ENCODE measurements at regions not wholly inside any gene's neighbourhood (a gene's known extent, or its start where the extent isn't known, plus 50 kb on each side); places are given as distances from the start of the nearest gene placed in this dataset.

DNA sequence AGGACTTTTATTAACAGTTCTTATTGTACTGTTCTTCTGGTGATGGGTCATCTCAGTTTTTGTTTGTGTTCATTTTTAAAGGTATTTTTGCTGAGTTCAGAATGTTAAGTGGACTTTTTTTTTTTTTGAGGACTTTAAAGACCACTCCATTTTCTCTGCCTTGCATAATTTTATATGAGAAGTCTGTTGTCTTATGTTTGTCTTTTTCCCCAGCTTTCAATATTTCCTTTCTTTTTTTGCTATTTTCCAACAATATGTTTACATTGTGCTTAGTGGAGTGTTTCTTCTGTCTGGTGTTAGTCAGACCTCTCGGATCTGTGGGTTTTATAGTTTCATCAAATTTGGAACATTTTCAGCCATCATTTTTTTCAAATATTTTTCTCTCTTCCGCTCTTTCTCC is 290.0 kb upstream of the TNRC6C start:
- DNase-seq = no peak

DNA sequence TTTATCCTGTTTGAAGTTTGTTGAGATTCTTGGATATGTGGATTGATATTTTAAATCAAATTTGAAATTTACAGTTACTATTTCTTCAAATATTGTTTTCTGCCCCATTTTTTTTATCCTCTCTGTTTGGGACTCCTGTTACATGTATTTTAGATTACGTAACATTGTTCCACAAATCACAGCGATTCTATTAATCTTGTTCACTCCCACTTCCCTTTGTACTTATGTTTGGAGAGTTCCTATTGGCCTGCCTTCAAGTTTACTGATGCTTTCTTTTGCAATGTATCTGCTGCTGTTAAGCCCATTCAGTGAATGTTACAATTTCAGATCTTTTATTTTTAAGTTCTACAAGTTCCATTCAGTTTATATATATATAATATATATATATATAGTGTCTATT is 288.3 kb upstream of the TNRC6C start:
- DNase-seq = no peak

DNA sequence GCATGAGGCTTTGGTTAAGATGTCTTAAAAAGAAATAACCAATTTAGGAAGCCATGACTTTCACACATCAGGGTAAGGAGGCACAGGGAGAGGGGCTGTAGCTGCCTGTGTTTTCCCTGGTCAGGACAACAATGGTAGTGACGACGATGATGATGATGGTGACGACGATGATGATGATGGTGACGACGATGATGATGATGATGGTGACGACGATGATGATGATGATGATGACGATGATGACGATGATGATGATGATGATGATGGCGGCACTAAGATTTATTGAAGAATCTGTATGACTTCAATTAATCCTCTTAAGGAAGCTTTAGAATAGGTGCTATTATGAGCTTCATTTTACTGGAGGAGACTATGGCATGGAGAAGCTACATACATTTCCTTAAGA is 284.1 kb upstream of the TNRC6C start:
- DNase-seq = no peak

DNA sequence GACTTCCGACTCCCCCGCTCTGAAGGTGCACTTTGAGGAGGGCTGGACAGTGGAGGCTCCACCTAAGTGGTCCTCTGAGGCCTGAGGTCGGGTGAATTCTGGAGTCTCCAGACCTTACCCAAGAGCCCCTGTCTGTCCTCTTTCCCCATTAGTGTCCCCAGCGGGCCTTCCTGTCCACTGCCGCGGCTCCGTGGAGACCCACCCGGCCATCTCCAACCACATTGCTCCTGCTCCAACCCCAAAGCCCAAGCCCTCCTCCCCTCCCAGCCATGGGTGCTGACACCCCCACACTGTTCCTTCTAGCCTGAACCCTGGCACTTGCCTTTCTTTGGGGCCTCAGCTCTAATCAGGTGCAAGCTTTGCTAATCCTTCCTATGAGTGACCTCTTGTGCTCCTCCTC is 283.1 kb upstream of the TNRC6C start:
- no peak for DNase-seq

DNA sequence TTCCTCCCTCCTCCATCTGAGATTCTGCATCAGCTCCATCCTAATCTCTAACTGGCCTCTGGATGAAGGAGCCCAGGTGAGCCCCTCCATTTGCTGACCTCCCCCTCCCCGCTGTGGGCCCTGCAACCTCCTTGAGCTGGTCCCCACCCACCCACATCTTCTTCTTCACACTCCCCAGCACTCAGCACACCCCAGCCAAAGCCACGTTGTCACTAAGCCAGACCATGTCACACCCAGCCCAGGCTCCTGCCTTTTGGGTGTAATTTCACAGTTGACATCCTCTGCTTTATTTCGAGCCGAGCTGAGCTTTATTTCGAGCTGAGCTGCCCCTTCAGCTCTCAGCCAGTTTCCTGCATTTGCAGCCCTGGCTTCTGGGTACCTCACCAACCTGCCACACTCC is 282.7 kb upstream of the TNRC6C start:
- DNase-seq = no peak

DNA sequence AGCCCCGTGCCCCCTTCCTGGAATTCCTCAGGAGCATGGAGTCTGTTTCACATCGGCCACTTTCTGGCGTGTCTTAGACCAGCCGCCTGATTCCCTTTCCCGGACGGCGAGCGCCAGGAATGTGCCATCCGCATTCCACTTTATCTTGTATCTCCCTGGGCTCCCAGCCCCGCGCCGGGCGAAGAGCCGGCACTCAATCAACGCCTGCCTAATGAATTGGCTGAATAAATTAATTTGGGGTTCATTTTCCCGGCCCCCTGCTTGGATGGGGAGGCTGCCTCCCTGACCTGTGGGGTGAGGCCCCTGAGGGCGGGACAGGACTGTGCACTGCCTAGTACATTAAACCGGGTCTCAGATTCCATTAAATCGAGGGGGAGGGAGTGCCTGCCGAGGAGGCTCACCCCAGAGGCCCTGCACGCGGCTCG is 282.3 kb upstream of the TNRC6C start:
- no peak for DNase-seq

DNA sequence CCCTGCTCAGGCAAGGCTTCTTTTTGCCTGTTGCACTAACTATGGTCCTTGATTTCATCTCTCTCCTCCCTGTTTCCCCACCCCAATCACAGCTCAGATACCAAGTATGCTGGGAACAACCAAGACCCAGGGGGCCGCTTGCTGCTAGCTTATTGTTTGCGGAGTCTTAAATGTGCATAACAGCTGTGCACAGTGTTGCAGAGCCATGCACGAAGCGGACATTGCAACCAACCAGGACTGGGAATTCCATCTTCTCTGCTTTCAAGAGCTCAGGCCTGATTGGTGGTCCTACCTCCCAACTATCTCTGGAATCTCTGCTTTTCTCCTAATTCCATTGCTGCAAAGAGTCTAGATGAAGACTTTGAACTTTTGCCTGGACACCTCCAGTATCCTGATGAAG is 281.3 kb upstream of the TNRC6C start:
- DNase-seq = no peak

DNA sequence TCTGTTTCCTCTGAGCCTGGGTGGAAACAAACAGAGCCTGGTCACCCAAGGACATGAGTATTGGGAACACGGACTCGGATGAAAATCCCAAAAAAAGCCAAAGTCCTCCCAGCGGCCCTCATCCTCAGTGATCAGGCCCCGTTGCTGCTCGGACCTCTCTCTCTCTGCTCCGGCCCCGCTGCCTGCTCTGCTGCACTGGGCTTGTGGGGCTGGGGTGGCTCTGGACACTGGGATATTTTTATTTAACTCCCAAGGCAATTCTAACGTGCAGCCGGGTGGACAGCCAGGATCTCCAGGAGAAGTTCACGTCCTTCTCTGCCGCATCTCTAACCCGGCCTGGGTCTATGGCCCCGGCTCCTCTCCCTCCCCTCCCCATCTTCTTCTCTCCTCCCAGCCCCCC is 280.9 kb upstream of the TNRC6C start:
- DNase-seq = no peak

DNA sequence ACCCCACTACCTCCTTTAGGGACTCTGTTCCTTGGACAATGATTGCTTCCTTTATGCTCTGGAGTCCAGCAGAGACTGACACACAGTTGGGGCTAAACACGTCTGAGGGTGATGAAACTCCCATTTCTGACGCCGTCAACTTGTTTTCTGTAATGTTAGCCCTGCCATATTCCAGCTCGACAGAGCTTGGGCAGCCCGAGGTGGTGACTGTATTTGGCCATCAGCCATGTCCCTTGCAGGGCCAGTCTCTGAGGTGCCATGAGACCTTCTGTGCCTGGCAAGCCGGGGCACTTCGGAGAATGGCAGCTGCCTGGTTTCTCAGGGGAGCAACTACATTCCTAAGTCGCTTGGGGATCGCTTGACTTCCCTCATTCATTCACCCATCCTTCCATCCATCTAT is 278.9 kb upstream of the TNRC6C start:
- DNase-seq = no peak

DNA sequence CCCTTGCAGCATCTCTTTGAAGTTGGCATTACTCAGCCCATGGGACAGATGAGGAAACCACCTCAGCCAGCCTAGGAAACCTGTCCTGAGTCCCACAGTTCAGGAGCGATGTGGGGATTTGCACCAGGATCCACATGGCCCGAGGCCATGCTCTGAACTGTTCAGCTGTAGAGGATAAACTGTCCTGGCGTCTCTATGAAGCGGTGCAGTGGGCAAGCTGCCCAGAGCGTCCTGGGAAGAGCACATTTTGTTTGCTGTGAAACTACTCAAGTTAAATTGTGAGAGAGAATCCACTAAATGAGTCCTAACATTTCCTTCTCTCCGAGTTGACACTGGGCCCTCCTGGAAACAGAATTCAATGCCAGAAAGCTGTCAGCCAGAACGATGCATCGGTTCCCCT is 276.6 kb upstream of the TNRC6C start:
- peak; percentile 52 for DNase-seq

DNA sequence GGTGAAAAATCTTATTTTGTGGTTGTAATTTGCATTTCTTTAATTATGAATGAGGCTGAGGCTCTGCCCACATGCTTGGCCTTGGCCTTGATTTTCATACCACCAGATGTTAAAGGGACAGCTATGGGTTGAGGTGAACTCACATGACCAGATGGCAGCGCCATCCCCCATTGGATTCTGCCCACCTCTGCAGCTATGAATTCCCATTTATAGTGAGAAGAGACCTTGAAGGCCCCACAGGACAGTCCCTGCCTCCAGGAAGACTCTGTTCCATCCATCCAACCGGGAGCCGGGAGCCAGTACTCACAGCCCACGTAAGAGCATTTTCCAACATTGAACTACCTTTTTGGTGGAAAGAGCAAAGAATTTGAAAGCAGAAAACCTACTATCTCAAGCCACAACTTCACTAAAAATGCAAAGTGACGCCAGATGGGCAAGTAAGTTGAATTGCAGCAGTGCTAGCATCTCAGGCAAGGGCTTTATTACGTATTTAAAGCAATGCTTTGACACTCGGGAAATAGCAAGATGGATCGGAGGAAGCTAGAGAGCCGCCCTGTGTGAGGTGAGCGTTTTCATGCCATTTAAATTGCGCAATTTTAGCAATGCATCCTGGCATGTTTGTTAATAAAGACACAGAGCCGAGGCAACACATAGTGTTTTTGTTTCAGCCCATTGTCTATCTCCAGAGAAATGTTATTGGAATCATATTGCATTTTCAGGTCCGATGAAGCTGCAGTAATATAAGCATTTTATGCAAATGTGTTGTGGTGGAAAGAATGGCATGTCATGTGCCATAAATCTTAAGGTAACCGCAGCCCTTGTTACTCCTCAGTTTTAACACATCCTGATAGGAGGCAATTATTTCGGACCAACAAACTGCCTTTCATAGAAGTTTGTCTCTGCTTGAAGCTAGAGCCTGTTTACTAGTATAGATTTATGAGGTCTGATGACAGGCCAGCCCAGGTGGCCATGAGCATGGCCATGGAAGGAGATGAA is 273.4 kb upstream of the TNRC6C start:
- no peak for DNase-seq

DNA sequence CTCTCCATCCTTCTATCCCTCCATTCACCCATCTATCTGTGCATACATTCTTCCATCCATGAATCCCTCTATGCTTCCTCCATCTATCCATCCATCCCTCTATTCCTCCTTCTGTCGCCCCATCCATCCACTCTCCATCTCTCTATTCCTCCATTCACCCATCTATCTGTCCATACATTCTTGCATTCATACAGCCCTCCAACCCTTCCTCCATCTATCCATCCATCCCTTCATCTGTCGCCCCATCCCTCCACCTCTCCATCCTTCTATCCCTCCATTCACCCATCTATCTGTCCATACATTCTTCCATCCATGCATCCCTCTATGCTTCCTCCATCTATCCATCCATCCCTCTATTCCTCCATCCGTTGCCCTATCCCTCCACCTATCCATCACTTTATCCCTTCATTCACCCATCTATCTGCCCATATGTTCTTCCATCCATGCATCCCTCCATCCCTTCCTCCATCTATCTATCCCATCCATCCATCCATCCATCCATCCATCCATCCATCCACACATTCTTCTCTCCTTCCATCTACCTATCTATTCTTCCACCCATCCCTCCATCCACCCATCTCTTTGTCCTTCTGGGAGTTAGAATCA is 272.5 kb upstream of the TNRC6C start:
- no peak for DNase-seq

DNA sequence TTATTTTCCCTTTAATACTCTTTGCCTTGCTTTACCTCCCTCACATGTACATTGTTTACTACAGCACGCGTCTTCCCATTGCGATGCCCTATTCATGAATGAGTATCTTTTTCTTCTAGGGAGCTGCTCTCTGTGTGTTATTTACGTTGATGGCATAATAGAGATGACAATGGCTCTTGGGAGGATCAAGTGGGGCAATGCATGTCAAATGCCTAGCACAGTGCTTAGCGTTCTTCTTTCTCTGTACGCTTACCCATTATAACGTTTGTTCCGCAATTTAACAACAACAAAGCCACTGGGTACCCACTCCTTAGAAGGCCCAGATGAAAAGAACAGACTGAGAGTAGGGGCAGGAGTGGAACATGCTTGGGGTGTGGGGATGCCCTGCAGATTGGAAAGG is 271.6 kb upstream of the TNRC6C start:
- DNase-seq = no peak

DNA sequence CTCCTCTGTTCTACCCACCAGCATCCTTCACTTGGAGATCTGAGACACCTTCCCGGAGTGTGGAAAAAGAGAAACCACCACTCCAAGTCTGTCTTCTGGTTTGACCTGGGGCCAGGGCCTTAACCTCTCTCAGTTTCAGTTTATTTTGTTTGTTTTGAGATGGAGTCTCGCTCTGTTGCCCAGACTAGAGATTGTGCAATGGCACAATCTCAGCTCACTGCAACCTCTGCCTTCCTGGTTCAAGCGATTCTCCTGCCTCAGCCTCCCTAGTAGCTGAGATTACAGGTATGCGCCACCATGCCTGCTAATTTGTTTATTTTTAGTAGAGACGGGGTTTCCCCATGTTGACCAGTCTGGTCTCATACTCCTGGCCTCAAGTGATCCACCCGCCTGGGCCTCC is 271.1 kb upstream of the TNRC6C start:
- DNase-seq = no peak

DNA sequence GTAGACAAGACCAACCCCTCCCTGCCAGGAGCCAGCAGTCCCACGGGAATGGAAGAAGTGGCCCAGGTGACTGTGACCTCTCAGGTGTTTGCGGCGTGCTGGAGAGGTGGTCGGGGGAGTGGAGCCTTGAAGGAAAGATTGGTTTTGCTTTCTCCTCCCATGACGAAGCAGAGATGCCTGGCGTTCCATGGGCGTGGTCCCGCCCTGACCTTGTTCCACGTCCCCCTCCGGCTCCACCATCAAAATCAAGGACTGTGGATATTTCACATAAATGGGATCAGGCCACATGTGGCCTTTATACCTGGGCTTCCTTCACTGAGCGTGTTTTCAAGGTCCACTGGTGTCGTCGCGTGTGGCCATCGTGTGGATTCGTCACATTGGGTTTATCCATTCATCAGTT is 270.6 kb upstream of the TNRC6C start:
- DNase-seq = no peak

DNA sequence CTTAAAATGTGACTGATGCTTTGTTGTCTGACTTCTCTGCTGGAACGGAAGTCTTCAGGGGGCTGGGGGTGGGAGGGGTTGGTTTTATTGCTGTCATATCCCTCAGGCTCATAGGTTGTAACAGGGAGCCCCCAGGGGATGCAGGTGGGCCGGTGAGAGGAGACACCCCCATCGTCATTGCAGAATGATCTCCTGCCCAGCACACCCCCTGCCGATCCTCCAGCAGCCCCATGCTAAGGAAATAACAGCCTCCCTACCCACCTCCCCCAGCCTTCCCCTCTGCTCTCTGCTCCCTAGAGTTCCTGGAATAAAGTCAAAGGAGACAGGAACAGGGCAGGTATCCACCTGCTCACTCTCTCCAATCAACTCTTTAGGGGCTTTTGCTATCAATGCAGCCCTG is 270.1 kb upstream of the TNRC6C start:
- DNase-seq = no peak

DNA sequence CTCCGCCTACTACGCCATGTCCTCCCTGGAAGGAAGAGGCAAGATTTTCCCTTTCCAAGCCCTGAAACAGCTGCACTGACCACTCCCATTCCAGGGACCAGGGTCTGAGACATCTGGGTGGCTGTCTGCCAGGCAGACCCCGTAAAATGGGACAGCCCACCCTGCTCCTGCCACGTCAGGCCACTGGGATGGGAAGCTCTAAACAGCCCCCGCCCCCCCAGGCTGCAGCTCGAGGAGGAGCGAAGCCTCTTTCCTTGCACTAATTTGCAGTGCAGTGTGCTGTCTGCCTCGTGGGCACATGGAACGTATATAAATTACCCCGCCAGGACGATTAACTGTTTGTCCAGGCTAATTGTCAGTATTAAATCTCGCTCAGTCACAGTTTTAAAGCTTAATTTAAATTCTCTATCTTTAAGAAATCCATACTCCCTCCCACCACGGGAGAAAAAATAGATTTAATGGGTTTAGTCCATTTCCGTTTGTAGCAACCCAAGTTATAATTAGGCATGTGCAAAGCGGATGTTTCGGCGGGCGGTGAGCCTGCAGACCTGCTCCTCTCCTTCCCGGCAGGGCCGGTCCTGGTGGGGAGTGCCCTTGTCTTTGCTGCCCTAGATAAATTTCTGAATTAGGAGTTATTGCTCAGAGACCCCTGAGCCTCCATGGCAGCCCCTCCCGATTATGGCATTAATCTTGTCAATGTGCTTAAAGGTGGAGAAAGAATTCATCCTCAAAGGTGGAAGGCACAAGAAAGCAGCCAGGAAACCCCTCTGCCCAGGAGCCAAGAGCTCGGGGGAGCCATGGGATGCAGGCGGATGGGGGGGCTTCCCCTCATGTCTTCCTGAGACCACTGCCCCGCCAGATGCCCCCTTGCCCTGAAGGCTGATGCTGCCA is 268.0 kb upstream of the TNRC6C start:
- no peak for DNase-seq

DNA sequence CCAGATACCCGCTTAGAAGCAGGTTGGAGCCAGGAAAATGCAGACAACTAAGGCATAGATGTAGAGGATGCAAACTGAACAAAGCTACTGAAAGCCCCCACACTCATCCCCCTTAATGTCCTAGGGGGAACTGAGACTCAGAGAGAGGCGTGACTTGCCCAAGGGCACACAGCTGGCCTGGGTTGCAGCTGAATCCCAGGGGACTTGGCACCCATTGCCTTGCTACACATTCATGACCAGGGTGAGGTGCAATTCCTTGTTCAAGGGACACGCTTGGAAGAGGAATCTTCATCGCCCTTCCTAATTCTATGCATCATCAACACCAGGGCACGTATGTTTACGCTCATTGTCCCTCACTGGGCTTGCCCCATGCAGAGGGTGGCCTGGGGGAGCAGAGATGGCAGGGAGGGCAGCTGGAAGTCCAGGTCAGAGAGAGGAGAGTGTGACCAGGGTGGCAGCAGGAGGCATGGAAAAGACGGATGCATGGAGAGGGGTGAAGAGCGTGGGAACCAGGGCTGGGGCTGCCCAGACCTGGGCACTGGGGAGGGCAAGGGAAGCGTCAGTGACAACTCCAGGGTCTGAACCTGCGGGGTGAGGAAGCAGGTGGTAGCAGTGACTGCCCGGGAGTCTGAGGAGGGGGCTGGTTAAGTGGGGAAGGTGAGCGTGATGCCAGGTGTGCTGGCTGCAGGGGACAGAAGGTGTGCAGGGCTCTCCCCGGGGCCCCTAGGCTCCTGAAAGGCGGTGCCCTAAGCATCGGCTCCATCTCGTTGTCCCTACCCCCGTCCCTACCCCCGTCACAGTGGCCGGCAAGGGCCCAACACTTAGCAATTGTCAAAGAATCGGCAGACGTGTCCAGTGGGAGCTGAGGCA is 267.1 kb upstream of the TNRC6C start:
- DNase-seq = no peak

DNA sequence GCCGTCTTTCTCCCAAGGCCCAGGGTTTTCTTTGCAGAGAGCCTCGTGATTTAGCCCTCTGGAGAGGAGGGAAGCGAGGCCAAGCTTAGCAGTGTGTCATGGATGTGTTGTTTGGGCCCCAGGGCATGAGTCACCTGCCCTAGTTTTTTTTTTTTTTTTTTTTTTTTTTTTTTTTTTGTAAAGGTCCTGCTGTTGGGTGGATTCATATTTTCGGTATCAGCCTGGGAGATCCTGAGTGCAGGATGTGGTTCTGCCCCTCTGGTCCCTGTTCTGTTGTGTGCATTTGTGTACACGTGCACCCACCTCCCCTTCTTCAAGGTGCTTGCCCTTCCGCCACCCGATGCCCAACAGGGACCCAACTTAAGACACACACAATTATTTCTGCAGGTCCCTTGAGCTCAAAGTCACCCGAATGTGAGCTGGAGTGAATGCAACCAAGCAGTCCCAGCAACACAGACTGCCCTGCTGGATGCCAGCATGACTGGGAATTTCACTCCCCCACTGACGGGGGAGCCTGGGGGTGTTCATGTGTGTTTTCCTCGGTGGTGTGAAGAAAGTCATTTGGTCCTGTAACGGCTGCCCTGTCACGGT is 265.8 kb upstream of the TNRC6C start:
- DNase-seq = no peak

DNA sequence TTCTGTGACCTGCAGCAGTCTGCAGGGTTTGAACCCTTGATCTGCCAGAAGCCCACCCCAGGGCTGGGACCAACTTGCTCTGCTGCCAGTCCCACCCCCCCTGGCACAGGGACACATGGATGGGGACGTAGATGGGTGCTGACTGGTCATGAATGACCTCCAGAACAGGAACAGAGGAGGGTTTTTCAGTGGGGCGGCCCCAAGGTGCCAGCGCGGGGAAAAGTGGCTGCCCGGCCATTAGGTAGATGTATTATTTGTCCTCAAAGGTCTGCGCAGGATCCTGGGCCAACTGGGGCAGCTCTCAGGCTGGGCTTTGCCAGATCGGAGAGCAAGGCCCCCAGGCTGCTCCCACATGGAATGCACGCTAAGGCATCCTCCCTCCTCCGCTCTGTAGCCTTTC is 265.2 kb upstream of the TNRC6C start:
- no peak for DNase-seq

DNA sequence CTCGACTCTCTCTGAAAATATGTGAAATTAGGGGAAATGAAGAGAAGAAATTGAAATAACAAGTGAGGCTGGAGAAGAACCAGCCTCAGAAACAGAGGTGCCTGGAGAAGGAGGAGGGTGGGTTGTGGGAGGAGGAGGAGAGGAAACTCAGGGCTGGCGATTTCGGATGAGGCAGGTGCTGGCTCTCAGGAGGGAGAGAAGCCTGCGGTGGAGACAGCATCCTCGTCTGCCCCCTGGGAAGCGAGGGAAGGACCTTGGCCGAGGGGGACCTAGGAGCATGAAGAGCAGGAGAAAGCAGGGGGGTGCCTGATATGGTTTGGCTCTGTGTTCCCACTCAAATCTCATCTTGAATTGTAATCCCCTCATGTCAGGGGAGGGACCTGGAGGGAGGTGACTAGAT is 264.7 kb upstream of the TNRC6C start:
- DNase-seq = no peak

Measured in DMS79 (cell line).